ENCODE measurements at regions not wholly inside any gene's neighbourhood (a gene's known extent, or its start where the extent isn't known, plus 50 kb on each side); places are given as distances from the start of the nearest gene placed in this dataset.

DNA sequence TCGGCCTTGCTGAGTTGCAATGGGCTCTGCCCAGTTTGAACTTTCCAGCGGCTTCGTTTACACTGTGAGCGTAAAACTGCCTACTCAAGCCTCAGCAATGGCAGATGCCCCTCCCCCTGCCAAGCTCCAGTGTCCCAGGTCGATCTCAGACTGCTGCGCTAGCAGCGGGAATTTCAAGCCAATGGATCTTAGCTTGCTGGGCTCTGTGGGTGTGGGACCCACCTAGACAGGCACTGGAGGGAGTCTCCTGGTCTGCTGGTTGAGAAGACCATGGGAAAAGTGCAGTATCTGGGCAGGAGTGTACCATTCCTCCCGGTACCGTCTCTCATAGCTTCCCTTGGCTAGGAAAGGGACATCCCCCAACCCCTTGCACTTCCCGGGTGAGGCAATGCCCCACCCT is 88.2 kb downstream of the KLHL28 start:
- Histone ChIP-seq H3K9me3 (ENCODE audit: control insufficient read depth in 2 of 3, insufficient read depth in 1 of 3, low read length in 3 of 3) (no peaks in the 10 kb centered on the region), H3K27ac (ENCODE audit: low read depth in 2 of 2, low read length in 2 of 2) (no peak overlapping the region), H3K9ac (ENCODE audit: low read length in 3 of 3) (no peak overlapping the region), H3K27me3 (ENCODE audit: control insufficient read depth, insufficient read depth, low read length) (no peaks in the 10 kb centered on the region), H3K4me1 (ENCODE audit: control insufficient read depth in 2 of 3, insufficient read depth in 2 of 3, low read depth in 1 of 3, low read length in 3 of 3) (no peaks in the 10 kb centered on the region), H3K4me3 (ENCODE audit: low read length in 3 of 3) (no peak overlapping the region), H3K36me3 (ENCODE audit: control insufficient read depth in 2 of 3, insufficient read depth in 3 of 3, low read length in 3 of 3) (no peaks in the 10 kb centered on the region)
- TF ChIP-seq CTCF (IDR thresholded peaks at IDR 0.05; ENCODE audit: borderline replicate concordance, extremely low read depth, insufficient read depth) = no peak
- intact Hi-C loops (cut with DNase I) = no loop called here
- FAIRE-seq = no peak
- no peak for DNase-seq

DNA sequence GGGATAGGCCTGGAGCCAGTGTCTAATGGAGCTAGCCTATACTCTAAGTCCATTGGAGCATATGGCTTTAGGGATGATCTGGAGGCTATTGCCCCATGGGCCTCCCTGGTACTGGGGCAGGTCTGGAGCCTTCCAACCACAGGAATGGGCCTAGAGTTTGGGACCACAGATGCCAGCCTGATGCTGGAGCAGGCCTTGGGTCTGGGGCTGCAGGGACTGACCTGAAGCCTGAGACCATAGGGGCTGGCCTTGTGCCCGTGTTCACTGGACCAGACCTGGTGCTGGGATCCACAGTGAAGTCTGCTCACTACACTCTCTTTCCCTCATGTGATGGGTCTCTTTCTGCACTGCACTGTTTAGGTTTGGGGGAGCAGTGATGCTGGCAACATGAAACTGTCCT is 95.0 kb downstream of the KLHL28 start:
- no peak overlapping the region for H3K9ac ChIP-seq (ENCODE audit: low read length in 3 of 3)
- no peak for TF ChIP-seq CTCF (IDR thresholded peaks at IDR 0.05; ENCODE audit: borderline replicate concordance, extremely low read depth, insufficient read depth)

GRCh38 chr14:44866322-44866721 is 95.4 kb downstream of the KLHL28 start:
- Histone ChIP-seq H3K36me3 (ENCODE audit: control insufficient read depth in 2 of 3, insufficient read depth in 3 of 3, low read length in 3 of 3) (no peaks in the 10 kb centered on the region), H3K27ac (ENCODE audit: low read depth in 2 of 2, low read length in 2 of 2) (no peak overlapping the region), H3K9me3 (ENCODE audit: control insufficient read depth in 2 of 3, insufficient read depth in 1 of 3, low read length in 3 of 3) (no peaks in the 10 kb centered on the region), H3K9ac (ENCODE audit: low read length in 3 of 3) (no peak overlapping the region), H3K4me3 (ENCODE audit: low read length in 3 of 3) (no peak overlapping the region), H3K4me1 (ENCODE audit: control insufficient read depth in 2 of 3, insufficient read depth in 2 of 3, low read depth in 1 of 3, low read length in 3 of 3) (no peaks in the 10 kb centered on the region), H3K27me3 (ENCODE audit: control insufficient read depth, insufficient read depth, low read length) (no peaks in the 10 kb centered on the region)
- intact Hi-C loops (cut with DNase I) = no loop called here
- FAIRE-seq (no peak), DNase-seq (no peak)
- TF ChIP-seq CTCF (IDR thresholded peaks at IDR 0.05; ENCODE audit: borderline replicate concordance, extremely low read depth, insufficient read depth) = no peak

More for the DNA sequence above, 95.0 kb downstream of the KLHL28 start:
- Histone ChIP-seq H3K9me3 (ENCODE audit: control insufficient read depth in 2 of 3, insufficient read depth in 1 of 3, low read length in 3 of 3) (no peaks in the 10 kb centered on the region), H3K4me3 (ENCODE audit: low read length in 3 of 3) (no peak overlapping the region), H3K27ac (ENCODE audit: low read depth in 2 of 2, low read length in 2 of 2) (no peak overlapping the region), H3K36me3 (ENCODE audit: control insufficient read depth in 2 of 3, insufficient read depth in 3 of 3, low read length in 3 of 3) (no peaks in the 10 kb centered on the region), H3K4me1 (ENCODE audit: control insufficient read depth in 2 of 3, insufficient read depth in 2 of 3, low read depth in 1 of 3, low read length in 3 of 3) (no peaks in the 10 kb centered on the region), H3K27me3 (ENCODE audit: control insufficient read depth, insufficient read depth, low read length) (no peaks in the 10 kb centered on the region)
- intact Hi-C loops (cut with DNase I) = no loop called here
- no peak for DNase-seq
- FAIRE-seq = no peak

- Histone ChIP-seq H3K27me3 (ENCODE audit: control insufficient read depth, insufficient read depth, low read length) (no peaks in the 10 kb centered on the region), H3K27ac (ENCODE audit: low read depth in 2 of 2, low read length in 2 of 2) (no peak overlapping the region), H3K36me3 (ENCODE audit: control insufficient read depth in 2 of 3, insufficient read depth in 3 of 3, low read length in 3 of 3) (no peaks in the 10 kb centered on the region), H3K4me3 (ENCODE audit: low read length in 3 of 3) (no peak overlapping the region), H3K9ac (ENCODE audit: low read length in 3 of 3) (no peak overlapping the region), H3K9me3 (ENCODE audit: control insufficient read depth in 2 of 3, insufficient read depth in 1 of 3, low read length in 3 of 3) (no peaks in the 10 kb centered on the region), H3K4me1 (ENCODE audit: control insufficient read depth in 2 of 3, insufficient read depth in 2 of 3, low read depth in 1 of 3, low read length in 3 of 3) (no peaks in the 10 kb centered on the region)
- DNase-seq = no peak
- no peak for FAIRE-seq
- intact Hi-C loops (cut with DNase I) = no loop called here
- TF ChIP-seq CTCF (IDR thresholded peaks at IDR 0.05; ENCODE audit: borderline replicate concordance, extremely low read depth, insufficient read depth) = no peak
Measured at GRCh38 chr14:44863271-44863670, 98.5 kb downstream of the KLHL28 start.
